Mucosa of stomach (tissue), 1 donor: ENCODE measurements at regions not wholly inside any gene's neighbourhood (a gene's known extent, or its start where the extent isn't known, plus 50 kb on each side); places are given as distances from the start of the nearest gene placed in this dataset.

Experiments used
- H3K27me3 ChIP-seq: one replicate; pipeline ENCODE4 v1.7.0; 2013; ENCODE audit warnings: mild to moderate bottlenecking, low read length; ENCODE audit not compliant: control insufficient read depth, insufficient read depth
- H3K36me3 ChIP-seq: one replicate; pipeline ENCODE4 v1.7.0; 2013; ENCODE audit warnings: low read length; ENCODE audit not compliant: control insufficient read depth, insufficient read depth
- H3K4me1 ChIP-seq: one replicate; pipeline ENCODE4 v1.7.0; 2013; ENCODE audit warnings: mild to moderate bottlenecking, low read length; ENCODE audit not compliant: control insufficient read depth, insufficient read depth
- H3K4me3 ChIP-seq: one replicate; pipeline ENCODE4 v1.7.0; 2013; ENCODE audit warnings: low read length
- H3K9ac ChIP-seq: one replicate; pipeline ENCODE4 v1.7.0; 2013; ENCODE audit warnings: mild to moderate bottlenecking, low read length, moderate library complexity
- H3K9me3 ChIP-seq: one replicate; pipeline ENCODE4 v1.7.0; 2013; ENCODE audit warnings: mild to moderate bottlenecking, low read length, moderate library complexity; ENCODE audit not compliant: control insufficient read depth
- donor health status: Pancreatic carcinoma.

GRCh38 chr12:24080465-24080864, 131.0 kb upstream of the SOX5 start:
- Histone ChIP-seq H3K4me3 (no peak overlapping the region), H3K4me1 (no peaks in the 10 kb centered on the region), H3K9ac (no peak overlapping the region), H3K9me3 (no peaks in the 10 kb centered on the region), H3K27me3 (no peaks in the 10 kb centered on the region), H3K36me3 (no peaks in the 10 kb centered on the region)

GRCh38 chr12:24079083-24079482, 129.6 kb upstream of the SOX5 start:
- H3K9ac ChIP-seq = no peak overlapping the region
- H3K36me3 ChIP-seq = no peaks in the 10 kb centered on the region
- no peaks in the 10 kb centered on the region for H3K27me3 ChIP-seq
- no peak overlapping the region for H3K4me3 ChIP-seq
- H3K9me3 ChIP-seq = no peaks in the 10 kb centered on the region
- H3K4me1 ChIP-seq = no peaks in the 10 kb centered on the region

GRCh38 chr12:24078318-24078765, 128.9 kb upstream of the SOX5 start:
- H3K27me3 ChIP-seq = no peaks in the 10 kb centered on the region
- H3K4me3 ChIP-seq = no peak overlapping the region
- no peaks in the 10 kb centered on the region for H3K9me3 ChIP-seq
- H3K4me1 ChIP-seq = no peaks in the 10 kb centered on the region
- H3K36me3 ChIP-seq = no peaks in the 10 kb centered on the region
- H3K9ac ChIP-seq = no peak overlapping the region

GRCh38 chr12:24077161-24077560, 127.7 kb upstream of the SOX5 start:
- Histone ChIP-seq H3K4me3 (no peak overlapping the region), H3K9ac (no peak overlapping the region), H3K27me3 (no peaks in the 10 kb centered on the region), H3K9me3 (no peaks in the 10 kb centered on the region), H3K36me3 (no peaks in the 10 kb centered on the region), H3K4me1 (no peaks in the 10 kb centered on the region)

- Histone ChIP-seq H3K36me3 (no peaks in the 10 kb centered on the region), H3K9me3 (no peaks in the 10 kb centered on the region), H3K4me1 (no peaks in the 10 kb centered on the region), H3K27me3 (no peaks in the 10 kb centered on the region), H3K4me3 (no peak overlapping the region), H3K9ac (no peak overlapping the region)
These were observed 126.2 kb upstream of the SOX5 start for GRCh38 chr12:24075650-24076049.

GRCh38 chr12:24073170-24073810, 123.8 kb upstream of the SOX5 start:
- H3K4me1 ChIP-seq = no peaks in the 10 kb centered on the region
- no peaks in the 10 kb centered on the region for H3K36me3 ChIP-seq
- no peaks in the 10 kb centered on the region for H3K9me3 ChIP-seq
- no peaks in the 10 kb centered on the region for H3K27me3 ChIP-seq
- H3K9ac ChIP-seq = no peak overlapping the region
- H3K4me3 ChIP-seq = no peak overlapping the region

- Histone ChIP-seq H3K36me3 (no peaks in the 10 kb centered on the region), H3K27me3 (no peaks in the 10 kb centered on the region), H3K9me3 (no peaks in the 10 kb centered on the region), H3K4me1 (no peaks in the 10 kb centered on the region), H3K4me3 (no peak overlapping the region), H3K9ac (no peak overlapping the region)
These were observed 122.8 kb upstream of the SOX5 start for GRCh38 chr12:24072302-24072701.

- H3K4me3 ChIP-seq = no peak overlapping the region
- no peaks in the 10 kb centered on the region for H3K27me3 ChIP-seq
- no peak overlapping the region for H3K9ac ChIP-seq
- H3K4me1 ChIP-seq = no peaks in the 10 kb centered on the region
- no peaks in the 10 kb centered on the region for H3K9me3 ChIP-seq
- no peaks in the 10 kb centered on the region for H3K36me3 ChIP-seq
These were observed 122.4 kb upstream of the SOX5 start for GRCh38 chr12:24071842-24072241.

- Histone ChIP-seq H3K9me3 (no peaks in the 10 kb centered on the region), H3K36me3 (no peaks in the 10 kb centered on the region), H3K4me3 (no peak overlapping the region), H3K4me1 (no peaks in the 10 kb centered on the region), H3K9ac (no peak overlapping the region), H3K27me3 (no peaks in the 10 kb centered on the region)
These were observed 120.3 kb upstream of the SOX5 start for GRCh38 chr12:24069532-24070395.

- Histone ChIP-seq H3K4me3 (no peak overlapping the region), H3K36me3 (no peaks in the 10 kb centered on the region), H3K27me3 (no peaks in the 10 kb centered on the region), H3K9me3 (no peaks in the 10 kb centered on the region), H3K4me1 (no peaks in the 10 kb centered on the region), H3K9ac (no peak overlapping the region)
These were observed 117.4 kb upstream of the SOX5 start for GRCh38 chr12:24066865-24067264.

GRCh38 chr12:24066097-24066496, 116.6 kb upstream of the SOX5 start:
- Histone ChIP-seq H3K4me3 (no peak overlapping the region), H3K9me3 (no peaks in the 10 kb centered on the region), H3K27me3 (no peaks in the 10 kb centered on the region), H3K9ac (no peak overlapping the region), H3K4me1 (no peaks in the 10 kb centered on the region), H3K36me3 (no peaks in the 10 kb centered on the region)

- Histone ChIP-seq H3K9me3 (no peaks in the 10 kb centered on the region), H3K9ac (no peak overlapping the region), H3K27me3 (no peaks in the 10 kb centered on the region), H3K36me3 (no peaks in the 10 kb centered on the region), H3K4me1 (no peaks in the 10 kb centered on the region), H3K4me3 (no peak overlapping the region)
These were observed 113.3 kb upstream of the SOX5 start for GRCh38 chr12:24062642-24063245.
